Ishikawa (cell line): ENCODE measurements at regions not wholly inside any gene's neighbourhood (a gene's known extent, or its start where the extent isn't known, plus 50 kb on each side); places are given as distances from the start of the nearest gene placed in this dataset.

Experiments used
- CREB1 ChIP-seq: IDR thresholded peaks from 2 replicates; pipeline ENCODE4 v1.6.1; 2012; ENCODE audit warnings: low read depth
- EP300 ChIP-seq: IDR thresholded peaks from 2 replicates; pipeline ENCODE4 v1.6.1; 2012; ENCODE audit warnings: borderline replicate concordance
- NFIC ChIP-seq: IDR thresholded peaks from 2 replicates; pipeline ENCODE4 v1.6.1; 2012
- YY1 ChIP-seq: IDR thresholded peaks from 2 replicates; pipeline ENCODE4 v1.6.1; 2012; ENCODE audit warnings: low read depth

- TF ChIP-seq EP300: no peak
- TF ChIP-seq YY1: no peak
- TF ChIP-seq CREB1: no peak
- TF ChIP-seq NFIC: no peak
Measured at GRCh38 chr15:93361703-93362102, 272.7 kb upstream of the RGMA start.
